ENCODE measurements at regions not wholly inside any gene's neighbourhood (a gene's known extent, or its start where the extent isn't known, plus 50 kb on each side); places are given as distances from the start of the nearest gene placed in this dataset.

DNA sequence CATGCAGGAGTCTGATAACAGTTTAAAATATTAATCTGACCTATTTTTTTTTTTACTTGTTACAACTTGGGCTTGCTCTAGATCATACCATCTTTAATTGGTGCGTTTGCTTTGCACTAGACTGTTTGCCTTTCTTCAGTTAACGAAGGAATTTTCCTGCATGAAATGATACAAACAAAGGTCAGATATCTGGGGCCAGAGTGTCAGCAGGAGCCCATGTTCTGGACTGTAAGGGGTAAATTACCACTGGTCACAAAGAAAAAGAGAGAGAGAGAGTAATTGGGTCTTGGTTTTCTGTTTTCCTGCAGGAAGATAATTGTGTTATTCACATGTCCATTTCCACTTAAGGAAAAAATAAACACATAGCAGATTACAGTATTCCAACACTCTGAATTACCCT is 399.4 kb upstream of the MARCKS start:
- TF ChIP-seq, protein P1, sequence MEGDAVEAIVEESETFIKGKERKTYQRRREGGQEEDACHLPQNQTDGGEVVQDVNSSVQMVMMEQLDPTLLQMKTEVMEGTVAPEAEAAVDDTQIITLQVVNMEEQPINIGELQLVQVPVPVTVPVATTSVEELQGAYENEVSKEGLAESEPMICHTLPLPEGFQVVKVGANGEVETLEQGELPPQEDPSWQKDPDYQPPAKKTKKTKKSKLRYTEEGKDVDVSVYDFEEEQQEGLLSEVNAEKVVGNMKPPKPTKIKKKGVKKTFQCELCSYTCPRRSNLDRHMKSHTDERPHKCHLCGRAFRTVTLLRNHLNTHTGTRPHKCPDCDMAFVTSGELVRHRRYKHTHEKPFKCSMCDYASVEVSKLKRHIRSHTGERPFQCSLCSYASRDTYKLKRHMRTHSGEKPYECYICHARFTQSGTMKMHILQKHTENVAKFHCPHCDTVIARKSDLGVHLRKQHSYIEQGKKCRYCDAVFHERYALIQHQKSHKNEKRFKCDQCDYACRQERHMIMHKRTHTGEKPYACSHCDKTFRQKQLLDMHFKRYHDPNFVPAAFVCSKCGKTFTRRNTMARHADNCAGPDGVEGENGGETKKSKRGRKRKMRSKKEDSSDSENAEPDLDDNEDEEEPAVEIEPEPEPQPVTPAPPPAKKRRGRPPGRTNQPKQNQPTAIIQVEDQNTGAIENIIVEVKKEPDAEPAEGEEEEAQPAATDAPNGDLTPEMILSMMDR (IDR thresholded peaks at IDR 0.05) = no peak
- TF ChIP-seq POLR2A (IDR thresholded peaks at IDR 0.05) = no peak

Data from esophagus squamous epithelium (tissue), 4 donors.